NT2/D1 (cell line): ENCODE measurements at regions not wholly inside any gene's neighbourhood (a gene's known extent, or its start where the extent isn't known, plus 50 kb on each side); places are given as distances from the start of the nearest gene placed in this dataset.

Source experiments
- YY1 ChIP-seq: IDR thresholded peaks from 2 replicates; pipeline ENCODE4 v1.6.1; 2011; ENCODE audit not compliant: insufficient read length, insufficient read depth
- ZNF274 ChIP-seq: IDR thresholded peaks from 2 replicates; pipeline ENCODE4 v1.6.1; 2011; ENCODE audit warnings: mild to moderate bottlenecking, low read depth, low read length

- TF ChIP-seq ZNF274 (no peak), YY1 (no peak)
Measured at GRCh38 chr13:107348925-107349324, 781.0 kb upstream of the ARGLU1 start.
